Common myeloid progenitor, CD34-positive (primary cell): ENCODE measurements at regions not wholly inside any gene's neighbourhood (a gene's known extent, or its start where the extent isn't known, plus 50 kb on each side); places are given as distances from the start of the nearest gene placed in this dataset.

Experiments used
- CTCF ChIA-PET: fragments of 350-600 bp; sonication (Branson Sonifier 250); formaldehyde crosslinking; loops from one replicate; lab custom pipeline; 2021; ENCODE audit warnings: antibody characterized with exemption; lab: Charles Lee
- POLR2A ChIA-PET: fragments of 350-600 bp; sonication (Branson Sonifier 250); formaldehyde crosslinking; loops from one replicate; lab custom pipeline; 2021; ENCODE audit warnings: antibody characterized with exemption; lab: Charles Lee
- DNase-seq, 3 donors: peaks; one replicate each; pipeline versions ENCODE4 v3.0.0 to v3.0.0-alpha.2; 2013
- H3K27ac ChIP-seq, 2 experiments: 1 replicate in 1 of 2; 2 replicates in 1 of 2; pipeline ENCODE4 v1.7.0; 2013; ENCODE audit warnings: inconsistent platforms in 2 of 2, low read length in 2 of 2, mild to moderate bottlenecking in 2 of 2, low read depth in 1 of 2, moderate library complexity in 1 of 2; ENCODE audit not compliant: severe bottlenecking in 2 of 2, insufficient read depth in 1 of 2, poor library complexity in 1 of 2
- H3K27me3 ChIP-seq, 5 experiments: replicated peaks in 2 of 5; 1 replicate in 3 of 5; 2 replicates in 2 of 5; pipeline versions ENCODE4 v1.6.1 to v1.7.0; 2013; ENCODE audit warnings: low read length in 4 of 5, mild to moderate bottlenecking in 2 of 5, moderate library complexity in 2 of 5, inconsistent platforms in 1 of 5; ENCODE audit not compliant: insufficient read depth in 5 of 5, control insufficient read depth in 4 of 5
- H3K36me3 ChIP-seq, 4 experiments: 1 replicate in 2 of 4; 2 replicates in 2 of 4; pipeline versions ENCODE4 v1.6.1 to v1.7.0; 2013; ENCODE audit warnings: low read length in 3 of 4, control low read depth in 1 of 4, mild to moderate bottlenecking in 1 of 4; ENCODE audit not compliant: control insufficient read depth in 4 of 4, insufficient read depth in 4 of 4
- H3K4me1 ChIP-seq, 4 experiments: 1 replicate in 3 of 4; 2 replicates in 1 of 4; pipeline versions ENCODE4 v1.6.1 to v1.7.1; 2013; ENCODE audit warnings: low read length in 3 of 4, mild to moderate bottlenecking in 3 of 4, control low read depth in 1 of 4, inconsistent platforms in 1 of 4, moderate library complexity in 1 of 4; ENCODE audit not compliant: control insufficient read depth in 4 of 4, insufficient read depth in 4 of 4; ENCODE audit errors: control extremely low read depth in 1 of 4
- H3K4me3 ChIP-seq, 7 experiments: 1 replicate in 4 of 7; 2 replicates in 3 of 7; pipeline versions ENCODE4 v1.5.1 to v1.7.0; 2013; ENCODE audit warnings: mild to moderate bottlenecking in 7 of 7, low read length in 6 of 7, moderate library complexity in 6 of 7, inconsistent platforms in 2 of 7, low read depth in 2 of 7, control low read depth in 1 of 7; ENCODE audit not compliant: insufficient read depth in 4 of 7, control insufficient read depth in 1 of 7; ENCODE audit errors: extremely low read depth in 1 of 7
- H3K9me3 ChIP-seq, 5 experiments: 1 replicate in 4 of 5; 2 replicates in 1 of 5; pipeline versions ENCODE4 v1.6.1 to v1.7.1; 2013; ENCODE audit warnings: low read length in 4 of 5, mild to moderate bottlenecking in 2 of 5, inconsistent platforms in 1 of 5, low read depth in 1 of 5, moderate library complexity in 1 of 5; ENCODE audit not compliant: control insufficient read depth in 4 of 5, insufficient read depth in 2 of 5; ENCODE audit errors: control extremely low read depth in 1 of 5
- WGBS: methylation state at CpG from one replicate; pipeline ENCODE4 v1.1.5; 2013; ENCODE audit not compliant: insufficient coverage; 5-methylcytosine and 5-hydroxymethylcytosine counted together

DNA sequence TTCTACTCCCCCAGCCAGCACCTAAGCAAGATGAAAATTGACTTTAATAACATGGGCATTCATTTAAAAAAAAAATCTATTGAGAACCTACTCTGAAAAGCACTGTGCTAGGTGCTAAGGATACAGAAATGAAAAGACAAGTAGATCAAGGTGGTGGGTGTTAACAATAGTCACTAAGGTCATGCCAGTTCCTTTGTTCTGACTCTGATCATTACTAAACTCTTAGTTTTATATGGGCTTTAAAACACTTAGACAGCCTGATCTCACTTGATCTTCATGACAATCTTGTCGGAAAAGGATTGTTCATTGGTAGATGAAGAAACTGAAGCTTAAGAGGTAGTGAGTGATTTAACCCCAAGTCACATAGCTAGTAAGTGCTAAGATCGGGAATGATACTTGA lies 285.7 kb upstream of the PRDM1 start:
- no peak overlapping the region for H3K4me3 ChIP-seq
- H3K36me3 ChIP-seq = no peaks in the 10 kb centered on the region
- no CpG with 5 or more reads among the region's 2 CpGs for WGBS
- ChIA-PET CTCF (interaction anchor here (1.0 kb wide), 1 partner anchor 11 kb away, joined by 3 read pairs; no protein-coding TSS in a partner anchor), POLR2A (no interaction called here)
- H3K9me3 ChIP-seq = peaks cover 0 to 2% (median 0%) of the 10 kb centered on the region in 5 experiments
- DNase-seq = no peak
- H3K27ac ChIP-seq = no peak overlapping the region
- no peaks in the 10 kb centered on the region for H3K27me3 ChIP-seq
- H3K4me1 ChIP-seq = peaks cover 0 to 12% (median 6%) of the 10 kb centered on the region in 4 experiments

DNA sequence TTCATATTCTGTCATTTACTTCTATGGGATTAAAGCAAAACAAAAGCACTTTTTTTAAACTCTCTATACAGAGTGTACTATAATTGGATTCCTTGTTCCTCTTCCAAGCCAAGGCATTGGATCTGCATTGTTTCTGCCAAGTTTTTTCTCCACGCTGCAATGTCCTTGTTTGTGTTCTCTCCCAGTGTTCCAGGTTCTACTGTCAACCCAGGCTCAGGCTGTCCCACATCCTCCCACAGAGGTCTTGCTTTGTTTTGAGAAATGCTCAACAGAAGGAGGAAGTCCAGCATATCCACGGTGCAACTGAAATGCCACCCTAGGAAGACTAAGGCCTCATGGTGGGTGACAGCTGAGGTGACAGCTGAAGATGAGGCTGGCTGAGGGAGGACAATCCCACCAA lies 287.1 kb upstream of the PRDM1 start:
- no peak for DNase-seq
- ChIA-PET CTCF (no interaction called here), POLR2A (no interaction called here)
- Histone ChIP-seq H3K4me1 (peaks cover 0 to 18% (median 6%) of the 10 kb centered on the region in 4 experiments), H3K27me3 (no peaks in the 10 kb centered on the region), H3K36me3 (no peaks in the 10 kb centered on the region), H3K27ac (no peak overlapping the region), H3K9me3 (peaks cover 0 to 2% (median 0%) of the 10 kb centered on the region in 5 experiments), H3K4me3 (no peak overlapping the region)
- 17% methylated on average over 2 of the region's 2 CpGs for WGBS

GRCh38 chr6:105797983-105798453 lies 288.1 kb upstream of the PRDM1 start:
- Histone ChIP-seq H3K4me1 (peaks cover 2 to 23% (median 8%) of the 10 kb centered on the region in 4 experiments), H3K36me3 (no peaks in the 10 kb centered on the region), H3K27me3 (no peaks in the 10 kb centered on the region), H3K9me3 (peaks cover 0 to 2% (median 0%) of the 10 kb centered on the region in 5 experiments), H3K27ac (no peak overlapping the region), H3K4me3 (no peak overlapping the region)
- ChIA-PET POLR2A (no interaction called here), CTCF (no interaction called here)
- WGBS = 97% methylated on average over 3 of the region's 4 CpGs
- no peak for DNase-seq

DNA sequence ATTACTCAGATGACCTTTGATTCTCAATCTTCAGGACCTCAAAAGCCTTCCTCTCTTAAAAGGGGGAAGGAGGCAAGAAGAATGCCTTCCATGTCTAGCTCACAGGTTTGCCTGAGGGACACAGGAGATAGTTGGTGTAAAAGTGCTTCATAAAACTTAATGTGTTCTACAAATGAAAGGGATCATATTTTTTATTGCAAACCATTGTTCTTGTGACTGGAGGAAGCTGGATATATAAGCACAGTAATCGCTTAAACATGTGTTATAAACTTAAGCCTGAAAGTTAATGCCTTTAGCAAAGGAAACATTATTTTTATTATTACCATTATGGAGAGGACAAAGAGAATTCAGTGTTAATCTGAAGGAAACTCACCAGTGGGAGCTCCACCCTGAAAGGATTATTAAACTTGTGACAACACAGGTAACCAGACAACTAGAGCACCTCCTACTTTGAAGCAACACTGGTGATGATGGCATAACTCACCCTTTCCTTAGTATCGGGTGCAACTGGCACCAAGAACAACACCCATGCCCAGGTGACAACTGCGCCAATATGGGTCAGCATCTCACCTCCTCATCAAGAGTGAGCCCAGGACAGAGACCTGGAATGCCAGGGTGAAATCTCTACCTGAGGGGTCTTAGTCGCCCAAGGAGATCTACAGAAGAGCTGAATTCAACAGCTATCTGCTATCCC lies 288.7 kb upstream of the PRDM1 start:
- H3K4me1 ChIP-seq = peaks cover 4 to 29% (median 10%) of the 10 kb centered on the region in 4 experiments
- 100% methylated on average over 3 of the region's 4 CpGs for WGBS
- H3K36me3 ChIP-seq = no peaks in the 10 kb centered on the region
- no peak for DNase-seq
- no peak overlapping the region for H3K27ac ChIP-seq
- CTCF ChIA-PET = no interaction called here
- no peak overlapping the region for H3K4me3 ChIP-seq
- H3K27me3 ChIP-seq = no peaks in the 10 kb centered on the region
- POLR2A ChIA-PET = no interaction called here
- H3K9me3 ChIP-seq = peaks cover 0 to 2% (median 0%) of the 10 kb centered on the region in 5 experiments

DNA sequence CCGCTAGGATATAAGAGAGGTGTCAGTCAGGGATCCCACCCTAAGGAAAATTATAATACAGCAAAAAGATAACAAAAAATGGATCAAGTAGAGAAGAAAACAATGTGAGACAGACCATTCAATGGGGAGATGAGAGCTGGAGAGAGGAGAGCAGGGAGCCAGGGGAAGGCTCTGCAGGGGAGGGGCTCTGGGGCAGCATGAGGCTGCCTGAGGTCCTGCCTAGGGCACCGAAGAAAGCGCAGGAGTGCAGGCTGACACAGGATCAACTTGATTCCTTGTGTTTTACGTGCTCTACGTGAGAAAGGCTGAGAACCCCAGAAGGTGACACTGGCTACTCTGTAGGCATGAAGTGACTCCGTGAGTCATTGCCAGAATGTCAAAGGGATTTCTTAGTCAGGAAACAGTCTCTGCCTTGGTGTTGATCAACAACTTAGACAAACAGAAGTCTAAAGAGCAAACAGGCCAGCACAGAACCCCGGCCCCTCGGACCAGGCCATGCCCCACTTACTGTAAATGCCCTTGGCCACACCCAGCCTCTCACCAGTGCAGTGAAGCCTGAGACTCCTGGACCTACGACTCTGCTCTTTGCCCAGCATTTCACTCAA lies 290.1 kb upstream of the PRDM1 start:
- Histone ChIP-seq H3K27ac (no peak overlapping the region), H3K4me1 (peaks cover 6 to 40% (median 12%) of the 10 kb centered on the region in 4 experiments), H3K27me3 (no peaks in the 10 kb centered on the region), H3K9me3 (no peaks in the 10 kb centered on the region), H3K4me3 (no peak overlapping the region), H3K36me3 (no peaks in the 10 kb centered on the region)
- POLR2A ChIA-PET = interaction anchor here (0.6 kb wide), 1 partner anchor 498 kb away, joined by 3 read pairs; no protein-coding TSS in a partner anchor
- over 99% methylated on average over 7 of the region's 9 CpGs for WGBS
- CTCF ChIA-PET = no interaction called here
- no peak for DNase-seq

DNA sequence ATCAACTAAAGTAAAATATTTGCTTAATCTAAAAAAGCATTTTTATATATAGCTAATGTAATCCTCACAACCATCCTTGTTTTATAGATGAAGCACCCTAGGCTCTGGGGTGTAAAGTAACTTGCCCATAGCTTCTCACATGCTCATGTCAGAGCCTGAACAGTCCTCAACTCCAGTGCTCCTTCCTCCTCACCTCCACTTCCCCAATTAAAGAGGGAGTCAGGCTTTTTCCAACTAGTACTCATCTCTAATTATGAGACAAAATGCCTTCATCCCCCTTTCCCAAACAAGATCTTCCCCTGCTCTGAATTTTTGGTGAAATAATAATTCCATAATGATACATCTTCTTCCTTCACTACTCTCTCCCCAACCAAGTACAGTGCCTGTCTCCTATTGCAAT lies 290.8 kb upstream of the PRDM1 start:
- POLR2A ChIA-PET = no interaction called here
- no peak overlapping the region for H3K27ac ChIP-seq

DNA sequence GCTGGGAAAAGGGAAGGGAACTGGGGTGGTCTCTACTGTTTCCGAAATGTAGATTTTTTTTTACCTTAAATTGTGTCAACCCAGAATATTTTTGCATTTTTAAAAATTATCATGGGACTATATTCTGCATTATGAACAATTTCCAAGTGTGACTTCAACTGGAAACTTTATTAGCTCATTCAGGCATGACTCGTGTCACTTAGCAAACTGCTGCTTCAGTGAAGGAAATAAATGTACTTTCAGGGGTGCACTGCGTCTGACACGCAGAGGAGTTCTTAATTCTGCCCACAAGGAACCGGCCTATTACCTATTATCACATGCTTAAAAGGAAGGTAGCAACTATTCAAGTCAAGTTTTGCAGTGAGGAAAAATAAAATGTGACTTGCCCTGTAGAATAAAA lies 291.3 kb upstream of the PRDM1 start:
- Histone ChIP-seq H3K9me3 (no peaks in the 10 kb centered on the region), H3K27ac (no peak overlapping the region), H3K4me3 (no peak overlapping the region), H3K4me1 (peaks cover 6 to 39% (median 12%) of the 10 kb centered on the region in 4 experiments), H3K27me3 (no peaks in the 10 kb centered on the region), H3K36me3 (no peaks in the 10 kb centered on the region)
- POLR2A ChIA-PET = no interaction called here
- peak in 1 of 3 donors; percentile 16 for DNase-seq
- WGBS = 94% methylated on average over 2 of the region's 5 CpGs
- CTCF ChIA-PET = no interaction called here

More for the DNA sequence above, 290.8 kb upstream of the PRDM1 start:
- Histone ChIP-seq H3K4me1 (peaks cover 6 to 40% (median 12%) of the 10 kb centered on the region in 4 experiments), H3K36me3 (no peaks in the 10 kb centered on the region), H3K27me3 (no peaks in the 10 kb centered on the region), H3K4me3 (no peak overlapping the region), H3K9me3 (no peaks in the 10 kb centered on the region)
- DNase-seq = no peak
- CTCF ChIA-PET = no interaction called here
